ENCODE measurements at regions not wholly inside any gene's neighbourhood (a gene's known extent, or its start where the extent isn't known, plus 50 kb on each side); places are given as distances from the start of the nearest gene placed in this dataset.
"Not testable (repeated sequence)": the region's sequence is repeated elsewhere in the genome, so short reads cannot be mapped to it uniquely, and the experiment has no call there.

- ChIA-PET CTCF (no interaction called here), POLR2A (no interaction called here)
- DNase-seq (ENCODE audit: extremely low spot score), result no peak
- no peak for TF ChIP-seq CTCF (IDR thresholded peaks at IDR 0.05; ENCODE audit: control extremely low read depth, extremely low read depth, low read depth, missing control alignments)
Observed at GRCh38 chr15:26261966-26262365, 398.8 kb upstream of the ATP10A start.

GRCh38 chr15:26261413-26261812, 398.3 kb upstream of the ATP10A start:
- no peak for DNase-seq (ENCODE audit: extremely low spot score)
- TF ChIP-seq CTCF (IDR thresholded peaks at IDR 0.05; ENCODE audit: control extremely low read depth, extremely low read depth, low read depth, missing control alignments), result no peak
- ChIA-PET CTCF (interaction anchor here (1.2 kb wide), 1 partner anchor 29 kb away, joined by 3 read pairs; no protein-coding TSS in a partner anchor), POLR2A (no interaction called here)

GRCh38 chr15:26260517-26261133, 397.5 kb upstream of the ATP10A start:
- CTCF ChIA-PET, result interaction anchor here (1.1 to 1.2 kb wide), 3 partner anchors 18 to 191 kb away, joined by 3 read pairs; no protein-coding TSS in a partner anchor
- peak; percentile 33 for TF ChIP-seq CTCF (IDR thresholded peaks at IDR 0.05; ENCODE audit: control extremely low read depth, extremely low read depth, low read depth, missing control alignments)
- POLR2A ChIA-PET, result no interaction called here
- DNase-seq (ENCODE audit: extremely low spot score), result no peak

- CTCF ChIA-PET, result interaction anchor here (1.1 kb wide), 2 partner anchors 17 to 190 kb away, joined by 3 read pairs; no protein-coding TSS in a partner anchor
- POLR2A ChIA-PET, result no interaction called here
- no peak for TF ChIP-seq CTCF (IDR thresholded peaks at IDR 0.05; ENCODE audit: control extremely low read depth, extremely low read depth, low read depth, missing control alignments)
- DNase-seq (ENCODE audit: extremely low spot score), result no peak
Observed at GRCh38 chr15:26259581-26259980, 396.5 kb upstream of the ATP10A start.

GRCh38 chr15:26244782-26245181, 381.7 kb upstream of the ATP10A start:
- POLR2A ChIA-PET; DNase-seq (ENCODE audit: extremely low spot score); CTCF ChIA-PET: not testable (repeated sequence)

- POLR2A ChIA-PET, result no interaction called here
- TF ChIP-seq CTCF (IDR thresholded peaks at IDR 0.05; ENCODE audit: control extremely low read depth, extremely low read depth, low read depth, missing control alignments), result no peak
- no peak for DNase-seq (ENCODE audit: extremely low spot score)
- CTCF ChIA-PET, result interaction anchor here (0.7 to 0.8 kb wide), 2 partner anchors 11 to 14 kb away, joined by 3 read pairs; no protein-coding TSS in a partner anchor
Observed at GRCh38 chr15:26243382-26243781, 380.3 kb upstream of the ATP10A start.

GRCh38 chr15:26242565-26243071, 379.5 kb upstream of the ATP10A start:
- TF ChIP-seq CTCF (IDR thresholded peaks at IDR 0.05; ENCODE audit: control extremely low read depth, extremely low read depth, low read depth, missing control alignments), result no peak
- ChIA-PET POLR2A (no interaction called here), CTCF (interaction anchor here (0.7 to 0.9 kb wide), 3 partner anchors 12 to 17 kb away, joined by 3 read pairs; no protein-coding TSS in a partner anchor)
- DNase-seq (ENCODE audit: extremely low spot score), result no peak
